SU-DHL-6 (cell line): ENCODE measurements at regions not wholly inside any gene's neighbourhood (a gene's known extent, or its start where the extent isn't known, plus 50 kb on each side); places are given as distances from the start of the nearest gene placed in this dataset.

ENCODE experiments used
- EZH2phosphoT487 ChIP-seq: fragments of 200-600 bp; sonication (generic), shearing (Covaris generic); conservative IDR thresholded peaks from 2 replicates; pipeline ENCODE4 v1.6.1; 2018; ENCODE audit warnings: mild to moderate bottlenecking, antibody characterized with exemption, low read length, moderate library complexity, mixed read lengths
- TF ChIP-seq, protein P1 (sequence below): fragments of 200-600 bp; sonication (generic); IDR thresholded peaks from one replicate; pipeline ENCODE4 v1.5.1; 2017; ENCODE audit warnings: antibody characterized with exemption, mild to moderate bottlenecking, low read length, moderate library complexity; ENCODE audit not compliant: insufficient read depth, poor library complexity, severe bottlenecking

GRCh38 chr4:36919721-36920120 is 324.8 kb upstream of the NWD2 start:
- TF ChIP-seq, protein P1, sequence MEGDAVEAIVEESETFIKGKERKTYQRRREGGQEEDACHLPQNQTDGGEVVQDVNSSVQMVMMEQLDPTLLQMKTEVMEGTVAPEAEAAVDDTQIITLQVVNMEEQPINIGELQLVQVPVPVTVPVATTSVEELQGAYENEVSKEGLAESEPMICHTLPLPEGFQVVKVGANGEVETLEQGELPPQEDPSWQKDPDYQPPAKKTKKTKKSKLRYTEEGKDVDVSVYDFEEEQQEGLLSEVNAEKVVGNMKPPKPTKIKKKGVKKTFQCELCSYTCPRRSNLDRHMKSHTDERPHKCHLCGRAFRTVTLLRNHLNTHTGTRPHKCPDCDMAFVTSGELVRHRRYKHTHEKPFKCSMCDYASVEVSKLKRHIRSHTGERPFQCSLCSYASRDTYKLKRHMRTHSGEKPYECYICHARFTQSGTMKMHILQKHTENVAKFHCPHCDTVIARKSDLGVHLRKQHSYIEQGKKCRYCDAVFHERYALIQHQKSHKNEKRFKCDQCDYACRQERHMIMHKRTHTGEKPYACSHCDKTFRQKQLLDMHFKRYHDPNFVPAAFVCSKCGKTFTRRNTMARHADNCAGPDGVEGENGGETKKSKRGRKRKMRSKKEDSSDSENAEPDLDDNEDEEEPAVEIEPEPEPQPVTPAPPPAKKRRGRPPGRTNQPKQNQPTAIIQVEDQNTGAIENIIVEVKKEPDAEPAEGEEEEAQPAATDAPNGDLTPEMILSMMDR: no peak
- no peak for TF ChIP-seq EZH2phosphoT487
